Mucosa of rectum (tissue), 2 donors: ENCODE measurements at regions not wholly inside any gene's neighbourhood (a gene's known extent, or its start where the extent isn't known, plus 50 kb on each side); places are given as distances from the start of the nearest gene placed in this dataset.

Experiments
- H3K27ac ChIP-seq, 2 donors: one replicate each; pipeline ENCODE4 v1.7.0; 2013; ENCODE audit warnings: inconsistent platforms in 2 of 2, low read depth in 2 of 2, low read length in 2 of 2
- H3K27me3 ChIP-seq, 2 donors: one replicate each; pipeline ENCODE4 v1.7.0; 2013; ENCODE audit warnings: low read length in 2 of 2; ENCODE audit not compliant: control insufficient read depth in 2 of 2, insufficient read depth in 2 of 2
- H3K36me3 ChIP-seq, 2 donors: one replicate each; pipeline ENCODE4 v1.7.0; 2013; ENCODE audit warnings: low read length in 2 of 2; ENCODE audit not compliant: control insufficient read depth in 2 of 2, insufficient read depth in 2 of 2
- H3K4me1 ChIP-seq, 2 donors: one replicate each; pipeline ENCODE4 v1.7.0; 2013; ENCODE audit warnings: low read length in 2 of 2, mild to moderate bottlenecking in 1 of 2; ENCODE audit not compliant: control insufficient read depth in 2 of 2, insufficient read depth in 2 of 2
- H3K4me3 ChIP-seq, 2 donors: one replicate each; pipeline ENCODE4 v1.7.0; 2013; ENCODE audit warnings: low read length in 2 of 2
- H3K9ac ChIP-seq, 2 donors: one replicate each; pipeline ENCODE4 v1.7.0; 2013; ENCODE audit warnings: low read length in 2 of 2, low read depth in 1 of 2, mild to moderate bottlenecking in 1 of 2
- H3K9me3 ChIP-seq, 2 donors: one replicate each; pipeline ENCODE4 v1.7.0; 2013; ENCODE audit warnings: low read length in 2 of 2; ENCODE audit not compliant: control insufficient read depth in 2 of 2
- donor health status: healthy.
- donor health status: Normal muscosa, but diverticular disease.

- H3K4me3 ChIP-seq = no peak overlapping the region
- H3K27ac ChIP-seq = no peak overlapping the region
These were observed 123.7 kb downstream of the BTC start for GRCh38 chr4:74670583-74670982.

DNA sequence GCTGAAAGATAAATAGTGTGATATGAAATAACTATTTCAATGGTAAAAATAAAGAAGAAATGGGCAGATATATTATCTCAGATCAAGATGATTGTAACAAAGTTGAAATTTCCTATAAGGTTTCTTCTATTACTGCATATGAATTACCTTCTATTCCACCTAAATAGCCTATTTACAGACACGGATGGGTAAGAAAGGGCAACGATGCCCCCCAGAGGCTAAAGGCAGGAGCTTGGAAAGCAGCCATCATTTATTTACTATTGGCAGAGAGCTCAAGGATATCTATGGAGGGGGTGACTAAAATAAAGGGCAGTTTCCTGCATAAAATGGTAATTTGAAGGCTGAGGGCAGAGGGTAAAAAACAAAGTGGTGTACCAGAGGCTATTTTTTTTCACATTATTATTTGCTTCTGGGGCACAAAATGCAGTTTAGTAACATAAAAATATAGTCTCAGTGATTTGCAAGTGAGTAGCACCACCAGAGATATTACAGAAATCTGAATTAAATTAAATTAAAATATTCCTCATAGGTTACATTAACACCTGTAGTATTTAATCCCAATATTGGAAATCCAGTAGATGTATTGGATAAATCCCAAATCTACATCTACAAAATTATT lies 123.1 kb downstream of the BTC start:
- Histone ChIP-seq H3K27ac (no peak overlapping the region), H3K9ac (no peak overlapping the region), H3K27me3 (no peaks in the 10 kb centered on the region), H3K4me1 (peaks cover 0 to 9% of the 10 kb centered on the region in 2 donors), H3K36me3 (no peaks in the 10 kb centered on the region), H3K9me3 (no peaks in the 10 kb centered on the region), H3K4me3 (no peak overlapping the region)

More at GRCh38 chr4:74670583-74670982, 123.7 kb downstream of the BTC start:
- H3K36me3 ChIP-seq = no peaks in the 10 kb centered on the region
- no peaks in the 10 kb centered on the region for H3K27me3 ChIP-seq
- H3K4me1 ChIP-seq = peaks cover 0 to 9% of the 10 kb centered on the region in 2 donors
- H3K9me3 ChIP-seq = no peaks in the 10 kb centered on the region
- no peak overlapping the region for H3K9ac ChIP-seq

DNA sequence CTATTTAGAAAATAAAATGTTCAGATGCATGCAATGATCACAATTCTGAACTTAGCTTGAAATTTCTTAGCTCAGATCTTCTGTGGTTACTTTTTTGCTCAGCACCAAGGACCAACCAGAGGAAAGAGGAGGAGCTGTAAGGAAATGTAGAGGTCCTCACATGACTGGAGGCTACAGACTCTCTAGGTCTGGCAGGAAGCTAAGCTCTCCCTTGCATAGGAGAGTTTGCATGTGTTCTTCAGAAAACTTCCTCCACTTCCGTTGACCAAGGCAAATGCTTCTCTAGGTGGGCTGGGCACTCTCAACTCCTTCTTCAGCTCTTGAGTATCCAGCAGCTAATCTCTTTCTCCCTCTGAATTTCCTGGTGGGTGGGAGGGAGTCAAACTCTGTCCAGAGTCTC lies 119.6 kb downstream of the BTC start:
- Histone ChIP-seq H3K36me3 (no peaks in the 10 kb centered on the region), H3K27ac (no peak overlapping the region), H3K27me3 (no peaks in the 10 kb centered on the region), H3K4me3 (no peak overlapping the region), H3K4me1 (no peaks in the 10 kb centered on the region), H3K9ac (no peak overlapping the region), H3K9me3 (no peaks in the 10 kb centered on the region)

DNA sequence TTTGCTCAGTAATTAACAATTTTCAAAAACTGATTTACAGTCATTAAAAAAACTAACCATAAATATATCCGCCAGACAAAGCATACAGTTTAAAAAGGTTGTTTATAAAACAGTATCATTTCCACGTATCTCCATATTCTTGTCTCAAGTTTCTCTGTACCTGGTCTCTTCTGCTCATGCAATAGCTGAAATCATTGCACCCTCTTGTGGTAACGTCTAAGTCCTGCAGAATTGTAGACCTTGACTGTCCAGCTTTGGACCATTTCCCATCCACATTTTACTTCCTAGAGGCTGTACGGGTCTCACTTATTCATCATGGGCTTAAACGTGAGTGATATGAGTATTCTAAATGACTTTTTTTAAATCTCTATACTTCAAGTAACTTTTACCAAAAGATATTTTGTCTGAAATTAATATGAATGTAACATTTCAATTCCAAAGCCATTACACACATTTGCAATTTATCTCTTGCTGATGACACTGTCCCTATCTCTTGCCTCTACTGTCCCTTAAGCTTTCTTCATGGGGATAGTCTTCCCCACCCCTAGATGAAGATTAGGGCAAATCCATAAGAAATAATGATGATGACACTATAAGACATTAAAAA lies 118.5 kb downstream of the BTC start:
- Histone ChIP-seq H3K36me3 (no peaks in the 10 kb centered on the region), H3K27me3 (no peaks in the 10 kb centered on the region), H3K9me3 (no peaks in the 10 kb centered on the region), H3K27ac (no peak overlapping the region), H3K9ac (no peak overlapping the region), H3K4me3 (no peak overlapping the region), H3K4me1 (no peaks in the 10 kb centered on the region)

DNA sequence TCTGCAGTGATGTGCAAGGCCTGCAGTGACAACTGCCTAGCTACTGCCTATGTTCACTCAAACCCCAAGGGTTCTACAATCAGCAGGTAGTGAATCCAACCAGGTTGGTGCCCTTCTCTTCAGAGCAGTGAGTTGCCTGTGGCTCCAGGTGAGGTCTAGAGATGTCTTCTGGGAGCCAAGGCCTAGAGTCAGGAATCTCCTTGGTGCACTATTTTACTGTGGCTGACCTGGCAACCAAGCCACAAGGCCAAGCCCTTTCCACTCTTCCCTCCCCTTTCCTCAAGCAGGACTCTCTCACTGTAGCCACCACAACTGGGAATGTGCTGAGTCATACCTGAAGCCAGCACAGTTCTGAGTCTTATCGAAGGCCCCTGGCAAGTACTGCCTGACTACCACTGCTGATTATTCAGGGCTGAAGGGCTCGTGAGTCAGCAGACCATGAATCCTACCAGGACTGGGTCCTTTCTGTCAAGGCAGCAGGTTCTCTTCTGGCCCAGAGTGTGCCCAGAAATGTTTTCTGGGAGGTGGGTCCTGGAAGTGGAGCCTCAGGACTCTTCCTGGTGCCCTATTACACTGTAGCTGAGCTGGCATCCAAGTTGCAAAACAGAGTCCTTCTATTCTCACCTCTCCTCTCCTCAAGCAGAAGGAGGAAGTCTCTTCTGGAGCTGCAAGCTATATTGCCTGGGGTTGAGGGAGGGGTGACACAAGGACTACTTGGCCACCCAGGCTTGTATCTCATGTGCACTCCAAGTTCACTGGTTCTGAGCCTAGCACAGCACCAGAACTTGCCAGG lies 111.6 kb downstream of the BTC start:
- Histone ChIP-seq H3K27me3 (no peaks in the 10 kb centered on the region), H3K4me1 (no peaks in the 10 kb centered on the region), H3K4me3 (no peak overlapping the region), H3K36me3 (no peaks in the 10 kb centered on the region), H3K9me3 (no peaks in the 10 kb centered on the region), H3K9ac (no peak overlapping the region), H3K27ac (no peak overlapping the region)

GRCh38 chr4:74692972-74693371 lies 101.4 kb downstream of the BTC start:
- Histone ChIP-seq H3K36me3 (no peaks in the 10 kb centered on the region), H3K9ac (no peak overlapping the region), H3K27me3 (no peaks in the 10 kb centered on the region), H3K4me1 (no peaks in the 10 kb centered on the region), H3K4me3 (no peak overlapping the region), H3K9me3 (no peaks in the 10 kb centered on the region), H3K27ac (no peak overlapping the region)
